HG03095 (cell line): ENCODE measurements at regions not wholly inside any gene's neighbourhood (a gene's known extent, or its start where the extent isn't known, plus 50 kb on each side); places are given as distances from the start of the nearest gene placed in this dataset.
"Not testable (repeated sequence)": the region's sequence is repeated elsewhere in the genome, so short reads cannot be mapped to it uniquely, and the experiment has no call there.

Experiments
- ATAC-seq: cut with Tn5 transposase; IDR thresholded peaks from one replicate; pipeline ENCODE4 v1.9.1; 2021; ENCODE audit warnings: moderate library complexity; ENCODE audit not compliant: unreplicated experiment

DNA sequence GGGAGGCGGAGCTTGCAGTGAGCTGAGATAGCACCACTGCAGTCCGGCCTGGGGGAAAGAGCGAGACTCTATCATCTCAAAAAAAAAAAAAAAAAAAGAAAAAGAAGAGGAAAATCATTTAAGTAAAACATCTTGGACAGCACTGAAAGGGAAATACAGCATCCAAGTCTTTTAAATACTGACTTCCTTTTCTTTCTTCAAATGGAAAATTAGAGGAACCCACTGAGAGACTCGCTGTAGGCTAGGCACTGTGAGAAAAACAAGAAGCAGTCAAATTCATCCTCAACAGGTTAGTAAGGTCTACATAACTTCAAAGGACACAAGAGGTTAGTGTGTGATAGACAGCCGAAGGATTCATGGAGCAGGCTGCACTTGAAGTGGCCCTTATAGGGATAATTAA, 243.7 kb downstream of the BLID start:
- ATAC-seq, result no peak

DNA sequence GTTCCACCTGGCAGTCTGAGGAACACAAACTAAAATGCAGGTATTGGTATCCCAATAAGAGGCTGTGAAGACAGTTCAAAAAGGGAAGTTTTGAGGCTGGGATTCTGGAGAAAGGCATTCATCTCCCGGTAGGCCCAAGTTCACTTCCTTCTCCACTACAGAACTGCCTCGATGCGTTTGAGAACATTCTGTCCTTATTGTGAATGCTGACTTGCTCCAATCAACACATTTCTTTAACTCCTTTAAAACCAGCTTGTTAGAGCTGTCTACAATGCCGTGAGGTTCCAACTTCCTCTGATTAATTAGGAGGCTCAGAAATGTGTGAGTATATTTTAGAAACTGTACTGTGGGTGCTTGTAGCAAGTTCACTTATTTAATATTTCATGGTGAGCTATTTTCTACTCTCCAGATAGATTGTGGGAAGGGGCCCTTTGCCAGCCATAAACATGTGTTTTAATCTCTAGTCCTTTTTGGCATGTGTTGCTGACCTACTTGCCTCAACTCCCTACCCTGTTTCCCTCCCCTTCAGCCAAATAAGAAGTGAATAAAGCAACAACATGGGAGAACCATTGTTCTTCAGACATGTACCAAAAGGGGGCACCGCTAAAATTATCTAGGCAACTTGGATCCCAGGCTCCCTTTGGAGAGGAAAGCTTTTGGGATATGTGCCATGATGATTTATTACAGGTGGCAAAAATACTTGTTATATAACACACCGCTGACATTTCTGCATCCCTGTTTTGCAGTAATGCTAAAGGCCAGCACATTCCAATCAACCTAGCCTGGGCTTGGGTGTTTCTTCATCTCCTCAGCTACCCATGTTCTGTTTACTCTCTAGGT, 245.6 kb downstream of the BLID start:
- no peak for ATAC-seq

DNA sequence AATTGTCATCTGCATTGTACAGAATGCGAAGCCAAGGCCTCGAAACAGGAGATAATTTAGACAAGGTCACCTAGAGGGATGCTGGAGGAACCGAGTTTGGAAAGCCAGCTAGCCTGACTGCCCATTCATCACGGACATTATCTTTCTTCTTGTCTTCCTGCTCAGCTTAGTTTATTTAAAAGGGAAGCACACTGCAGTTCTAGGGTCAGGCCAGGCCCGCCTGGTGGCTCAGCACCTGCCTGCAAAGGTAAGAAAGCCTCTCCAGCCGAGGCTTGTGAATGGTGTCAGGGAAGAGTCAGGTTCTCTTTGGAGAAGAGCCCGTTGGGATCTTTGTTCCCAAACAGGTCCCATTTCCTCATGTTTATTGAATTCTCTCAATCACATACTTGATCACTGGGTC, 246.5 kb downstream of the BLID start:
- ATAC-seq, result no peak

DNA sequence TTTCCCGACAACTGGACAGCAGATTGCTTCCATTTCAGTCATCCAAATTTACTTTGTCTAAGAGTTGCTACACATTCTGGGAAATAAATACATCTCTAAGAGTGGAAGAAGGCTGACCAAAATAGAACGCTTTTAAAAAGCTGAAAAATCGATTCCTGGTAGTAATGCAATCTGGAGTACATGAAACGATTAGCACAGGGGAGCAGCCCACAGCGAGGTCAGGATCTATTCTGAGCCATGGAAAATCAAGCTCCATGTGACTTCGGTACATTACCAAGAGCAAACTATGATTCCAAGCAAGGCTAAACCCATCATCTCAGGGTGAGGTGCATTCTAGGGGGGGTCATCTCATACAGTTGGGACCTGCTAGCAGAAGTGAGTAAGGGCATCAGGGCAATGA, 249.3 kb downstream of the BLID start:
- ATAC-seq, result no peak

GRCh38 chr11:121864660-121865059, 251.4 kb downstream of the BLID start:
- ATAC-seq, result no peak

GRCh38 chr11:121863126-121863525, 252.9 kb downstream of the BLID start:
- ATAC-seq, result no peak

- not testable (repeated sequence) for ATAC-seq
Observed at GRCh38 chr11:121855138-121855537, 260.9 kb downstream of the BLID start.

GRCh38 chr11:121844016-121844415, 272.0 kb downstream of the BLID start:
- ATAC-seq, result no peak

DNA sequence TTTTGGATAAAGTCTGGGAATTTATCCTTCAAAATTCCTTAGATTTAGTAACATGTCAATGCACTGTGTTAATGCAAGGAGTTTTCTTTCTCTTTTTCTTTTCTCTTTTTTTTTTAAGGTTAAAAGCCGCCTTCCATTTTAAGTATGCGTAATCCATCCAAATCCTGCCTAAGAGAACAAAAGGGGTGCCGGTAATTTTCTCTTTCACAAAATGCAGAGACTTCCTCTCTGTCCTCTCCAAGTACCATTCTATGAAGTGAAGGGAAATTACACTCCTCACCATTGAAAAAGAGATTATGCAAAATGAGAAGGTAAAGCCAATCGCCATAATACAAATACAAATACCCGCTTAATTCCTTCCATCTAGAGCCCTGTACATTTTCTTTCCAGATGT, 273.8 kb downstream of the BLID start:
- no peak for ATAC-seq

DNA sequence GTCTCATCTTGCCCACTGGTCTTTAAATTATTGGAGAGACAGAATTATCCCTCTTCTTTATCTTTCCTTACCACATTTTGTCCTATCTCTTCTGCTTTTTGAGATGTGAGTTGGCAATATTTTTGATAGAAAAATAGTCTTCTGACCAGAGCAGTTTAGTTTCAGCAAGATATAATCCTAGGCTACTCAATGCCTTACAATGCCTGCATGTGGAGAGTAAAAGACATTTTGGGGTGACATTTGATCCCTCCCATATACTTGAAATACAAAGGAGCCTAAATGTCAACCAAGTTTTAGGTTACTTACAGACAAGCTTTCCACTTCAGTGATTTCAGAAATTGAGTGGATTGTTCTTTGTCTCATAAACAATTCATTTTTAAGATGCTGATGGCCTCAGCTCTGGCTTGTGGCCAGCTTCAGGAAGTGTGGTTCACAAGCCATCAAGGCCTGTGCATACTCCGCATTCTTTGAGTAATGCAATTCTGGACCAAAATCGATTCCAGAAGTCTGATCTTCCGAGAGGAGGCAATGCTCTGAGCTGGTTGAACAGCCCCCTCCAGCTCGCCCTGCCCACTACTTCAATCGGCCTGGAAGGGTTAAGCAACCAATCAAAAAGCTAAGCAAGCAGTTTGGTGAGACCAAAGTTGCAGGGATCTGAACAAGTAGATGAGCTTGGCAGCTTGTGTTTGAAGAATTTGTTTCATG, 274.4 kb downstream of the BLID start:
- ATAC-seq, result no peak

- no peak for ATAC-seq
Observed at GRCh38 chr11:121839781-121840180, 276.2 kb downstream of the BLID start.

DNA sequence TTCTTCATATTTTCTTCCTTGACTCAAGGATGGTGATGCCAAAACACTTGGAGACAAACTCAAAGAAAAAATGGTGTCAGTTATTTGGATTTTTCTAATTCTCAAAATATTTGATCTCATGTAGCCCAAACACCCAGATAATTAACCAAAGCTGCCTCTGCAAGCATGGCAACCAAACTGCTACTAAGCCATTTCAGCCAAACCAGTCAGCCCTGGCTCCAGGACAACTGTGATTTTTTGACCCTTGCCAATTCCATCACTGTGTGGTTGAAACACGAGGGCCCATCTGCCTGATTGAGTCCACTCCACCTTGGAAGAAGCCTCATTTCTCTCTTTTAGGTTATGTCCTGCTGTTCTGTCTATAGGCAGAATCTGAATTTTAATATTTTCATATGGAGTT, 277.4 kb downstream of the BLID start:
- no peak for ATAC-seq

DNA sequence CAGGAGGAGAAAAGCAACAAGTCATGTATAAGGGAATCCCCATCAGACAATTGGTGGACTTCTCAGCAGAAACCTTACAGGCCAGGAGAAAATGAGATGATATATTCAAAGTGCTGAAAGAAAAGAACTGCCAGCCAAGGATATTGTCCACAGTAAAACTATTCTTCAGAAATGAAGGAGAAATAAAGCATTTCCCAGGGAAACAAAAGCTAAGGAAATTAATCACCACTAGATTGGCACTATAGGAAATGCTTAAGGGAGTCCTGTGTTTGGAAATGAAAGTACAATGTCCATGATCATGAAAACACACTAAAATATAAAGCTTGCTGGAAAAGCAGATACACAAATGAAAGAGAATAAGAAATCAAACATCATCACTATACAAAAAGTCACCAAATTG, 282.0 kb downstream of the BLID start:
- no peak for ATAC-seq

DNA sequence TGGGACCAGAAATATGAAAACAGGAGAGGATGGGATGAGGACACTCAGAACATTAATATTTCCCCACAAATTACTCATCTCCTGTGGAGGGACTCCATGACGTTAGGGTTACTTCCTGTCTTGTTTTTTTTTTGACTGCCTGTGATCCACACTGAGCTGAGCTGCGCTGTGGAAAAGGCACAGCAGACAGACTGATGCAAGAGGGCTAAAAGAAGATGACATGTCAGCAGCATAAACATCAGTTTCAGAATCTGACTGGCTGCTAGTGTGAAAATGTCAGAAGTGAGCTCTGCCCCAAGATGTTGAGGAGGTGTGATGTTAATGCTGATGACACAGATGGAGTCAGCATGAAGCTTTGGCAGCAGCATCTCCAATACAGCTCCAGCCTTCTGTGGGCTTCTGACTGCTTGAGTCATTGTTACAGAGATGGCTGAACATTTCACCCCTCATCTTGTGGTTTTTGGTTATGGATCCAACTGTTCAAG, 286.8 kb downstream of the BLID start:
- ATAC-seq, result no peak

DNA sequence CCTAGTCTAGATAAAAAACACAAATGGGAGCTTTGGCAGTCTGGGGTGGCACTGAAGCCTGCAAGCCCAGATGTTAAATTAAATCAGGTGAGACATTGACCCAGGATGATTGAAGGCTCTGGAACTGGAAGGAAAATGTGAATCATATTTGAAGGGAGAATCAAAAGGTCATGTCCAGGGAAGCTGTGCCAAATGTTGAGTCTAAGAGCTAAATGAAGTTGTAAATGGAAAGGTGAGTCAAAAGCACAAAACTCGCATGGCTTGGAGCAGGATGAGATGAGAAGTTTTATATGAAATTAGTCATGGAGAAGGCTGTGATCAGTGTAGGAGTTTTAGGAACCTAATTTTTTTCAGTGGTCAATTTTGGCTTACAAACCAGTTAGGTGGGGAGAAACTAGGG, 301.1 kb downstream of the BLID start:
- ATAC-seq, result no peak

DNA sequence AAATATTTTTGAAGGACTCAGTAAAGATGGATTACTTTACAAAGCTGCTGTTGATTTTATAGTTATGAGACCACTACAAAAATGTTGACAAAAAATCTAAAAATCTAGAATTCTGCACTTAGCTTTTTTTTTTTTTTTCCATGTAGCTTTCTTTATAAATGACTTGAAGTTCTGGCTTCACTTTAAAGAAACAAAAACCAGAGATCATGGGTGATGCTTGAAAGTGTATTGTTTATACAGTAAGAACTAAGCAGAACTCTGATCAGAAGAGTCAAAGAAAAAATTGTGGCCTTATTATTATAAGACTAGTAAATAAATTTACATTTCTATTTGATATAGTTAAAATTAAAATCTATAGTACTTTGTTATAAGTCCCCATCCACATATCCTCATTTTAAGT, 301.7 kb downstream of the BLID start:
- ATAC-seq, result no peak

DNA sequence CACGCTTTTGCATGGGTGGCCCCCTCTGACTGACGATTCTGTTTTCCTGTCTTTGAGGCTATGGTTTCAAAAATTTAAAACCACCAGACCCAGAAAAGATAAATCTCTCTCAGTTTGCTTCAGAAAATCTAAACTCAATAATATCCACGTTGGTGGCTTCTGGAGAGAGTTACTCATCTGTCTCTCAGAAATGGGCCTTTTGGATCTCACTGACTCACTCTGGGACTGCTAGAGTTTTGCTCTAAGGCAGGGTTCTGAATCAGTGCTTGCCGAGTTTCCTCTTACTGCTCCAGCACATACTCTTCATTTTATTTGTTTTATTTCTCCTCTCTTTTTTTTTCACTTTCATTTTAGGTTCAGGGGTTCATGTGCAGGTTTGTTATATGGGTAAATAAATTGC, 305.7 kb downstream of the BLID start:
- no peak for ATAC-seq

DNA sequence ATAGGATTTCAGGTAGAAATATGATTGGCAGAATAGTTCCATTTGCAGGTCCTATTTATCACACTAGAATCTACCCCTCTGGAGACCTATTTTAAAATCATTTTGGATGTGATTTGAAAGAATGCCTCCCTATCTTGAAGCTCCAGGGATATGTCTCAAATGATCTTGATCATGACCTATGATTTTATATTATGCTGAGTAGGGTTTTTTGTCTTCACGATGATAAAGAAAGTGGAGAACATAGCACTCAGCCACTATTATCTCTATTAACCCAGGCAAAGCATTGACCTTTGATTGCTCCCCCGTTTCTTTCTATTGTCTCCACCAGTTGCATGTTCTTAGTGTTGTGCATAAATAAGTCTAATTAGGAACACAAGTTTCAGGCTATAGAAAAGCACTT, 307.9 kb downstream of the BLID start:
- ATAC-seq, result no peak

DNA sequence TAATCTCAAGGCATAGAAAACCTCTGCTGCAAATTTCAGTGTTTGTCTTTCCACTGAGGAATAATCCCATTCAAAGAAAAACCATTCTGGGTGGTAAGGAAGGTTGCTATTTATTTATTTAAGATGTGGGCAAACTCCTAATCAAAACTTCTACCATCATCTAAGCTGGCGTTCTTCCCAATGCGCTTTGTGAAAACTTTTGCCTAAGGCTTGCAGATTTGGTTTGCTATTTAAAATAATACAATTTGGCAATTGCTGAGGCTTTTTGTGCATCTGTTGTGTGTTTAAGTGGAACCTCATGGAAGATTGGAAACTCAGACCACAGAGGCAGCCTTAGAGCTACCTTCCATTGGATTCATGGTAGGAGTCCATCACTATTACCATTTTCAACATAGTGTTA, 309.0 kb downstream of the BLID start:
- ATAC-seq, result no peak

GRCh38 chr11:121802542-121802941, 313.5 kb downstream of the BLID start:
- ATAC-seq, result no peak

DNA sequence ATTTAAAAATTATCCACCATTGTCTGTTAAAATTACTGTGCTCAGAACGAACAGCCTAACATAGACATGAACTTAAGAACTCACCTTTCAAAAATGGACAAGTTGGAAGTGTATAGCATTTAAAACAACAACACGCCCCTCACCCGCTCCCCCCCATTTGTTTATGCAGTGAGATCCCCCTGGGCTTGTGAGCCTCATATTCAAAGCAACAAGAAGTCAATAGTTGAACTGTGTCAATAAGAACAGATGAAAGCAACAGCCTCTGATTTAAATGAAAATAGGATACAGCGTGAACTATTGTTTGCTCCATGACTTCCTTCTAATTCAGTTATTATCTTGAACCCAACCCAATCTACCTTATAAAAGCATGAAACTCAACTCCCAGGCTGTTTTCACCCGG, 314.2 kb downstream of the BLID start:
- ATAC-seq, result no peak

DNA sequence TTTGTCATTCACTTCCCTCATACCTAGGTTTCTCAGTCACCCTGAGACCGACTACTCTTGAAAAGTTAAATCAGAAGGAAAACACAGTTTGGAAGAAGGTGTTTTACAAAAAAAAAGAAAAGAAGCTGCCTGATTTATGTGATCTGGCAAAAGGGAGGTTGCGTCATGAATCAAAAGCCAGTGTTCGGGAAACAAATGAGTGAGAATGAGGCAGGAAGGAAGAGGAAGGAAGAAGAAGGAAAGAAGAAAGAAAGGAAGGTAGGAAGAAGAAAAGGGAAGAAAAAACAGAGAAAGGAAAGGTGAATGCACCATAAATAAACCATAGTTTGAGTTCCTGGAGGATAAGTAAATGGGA, 314.6 kb downstream of the BLID start:
- ATAC-seq, result no peak
